ENCODE measurements at regions not wholly inside any gene's neighbourhood (a gene's known extent, or its start where the extent isn't known, plus 50 kb on each side); places are given as distances from the start of the nearest gene placed in this dataset.

DNA sequence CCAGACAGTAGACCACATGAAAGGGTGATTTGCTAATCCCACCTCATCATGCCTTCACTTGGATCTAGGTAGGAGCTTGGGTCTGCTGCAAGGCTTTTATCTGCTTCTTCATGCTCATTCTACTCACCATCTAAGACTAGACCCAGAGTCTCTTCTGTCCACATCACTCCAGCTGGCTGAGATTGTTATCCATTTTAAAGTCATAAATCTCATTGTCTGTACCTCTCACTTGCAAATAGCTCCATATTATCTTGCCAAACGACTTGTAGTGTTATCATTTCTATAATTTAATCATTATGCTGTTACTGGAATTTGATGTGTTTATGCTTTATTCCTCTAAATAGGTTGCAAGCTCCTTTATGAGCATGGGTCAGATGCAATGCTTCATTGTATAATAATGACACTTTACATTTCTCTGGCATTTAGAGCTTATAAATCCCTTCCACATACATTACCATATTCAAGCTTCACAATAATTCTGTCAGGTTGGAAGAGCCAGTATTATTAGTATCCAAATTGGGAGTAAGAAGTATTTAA lies 254.2 kb upstream of the SORL1-AS1 start:
- TF ChIP-seq, protein P1, sequence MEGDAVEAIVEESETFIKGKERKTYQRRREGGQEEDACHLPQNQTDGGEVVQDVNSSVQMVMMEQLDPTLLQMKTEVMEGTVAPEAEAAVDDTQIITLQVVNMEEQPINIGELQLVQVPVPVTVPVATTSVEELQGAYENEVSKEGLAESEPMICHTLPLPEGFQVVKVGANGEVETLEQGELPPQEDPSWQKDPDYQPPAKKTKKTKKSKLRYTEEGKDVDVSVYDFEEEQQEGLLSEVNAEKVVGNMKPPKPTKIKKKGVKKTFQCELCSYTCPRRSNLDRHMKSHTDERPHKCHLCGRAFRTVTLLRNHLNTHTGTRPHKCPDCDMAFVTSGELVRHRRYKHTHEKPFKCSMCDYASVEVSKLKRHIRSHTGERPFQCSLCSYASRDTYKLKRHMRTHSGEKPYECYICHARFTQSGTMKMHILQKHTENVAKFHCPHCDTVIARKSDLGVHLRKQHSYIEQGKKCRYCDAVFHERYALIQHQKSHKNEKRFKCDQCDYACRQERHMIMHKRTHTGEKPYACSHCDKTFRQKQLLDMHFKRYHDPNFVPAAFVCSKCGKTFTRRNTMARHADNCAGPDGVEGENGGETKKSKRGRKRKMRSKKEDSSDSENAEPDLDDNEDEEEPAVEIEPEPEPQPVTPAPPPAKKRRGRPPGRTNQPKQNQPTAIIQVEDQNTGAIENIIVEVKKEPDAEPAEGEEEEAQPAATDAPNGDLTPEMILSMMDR (conservative IDR thresholded peaks at IDR 0.05): no peak
- TF ChIP-seq EZH2 (IDR thresholded peaks at IDR 0.05; ENCODE audit: low read depth): no peak
